ENCODE measurements at regions not wholly inside any gene's neighbourhood (a gene's known extent, or its start where the extent isn't known, plus 50 kb on each side); places are given as distances from the start of the nearest gene placed in this dataset.

GRCh38 chr1:10942542-10942912 is 69.9 kb upstream of the TARDBP start:
- peaks cover 16% of the 10 kb centered on the region for H3K4me1 ChIP-seq
- no peak overlapping the region for H3K4me3 ChIP-seq (ENCODE audit: low read depth, low read length)
- H3K27me3 ChIP-seq, result no peaks in the 10 kb centered on the region
- no peak for DNase-seq
- H3K9me3 ChIP-seq, result no peaks in the 10 kb centered on the region
- TF ChIP-seq CTCF (IDR thresholded peaks at IDR 0.05; ENCODE audit: low read depth, low read length), result no peak
- H3K36me3 ChIP-seq, result no peaks in the 10 kb centered on the region

GRCh38 chr1:10943041-10943440 is 69.4 kb upstream of the TARDBP start:
- H3K27me3 ChIP-seq, result no peaks in the 10 kb centered on the region
- DNase-seq, result no peak
- H3K36me3 ChIP-seq, result no peaks in the 10 kb centered on the region
- no peaks in the 10 kb centered on the region for H3K9me3 ChIP-seq
- H3K4me3 ChIP-seq (ENCODE audit: low read depth, low read length), result no peak overlapping the region
- peaks cover 16% of the 10 kb centered on the region for H3K4me1 ChIP-seq
- no peak for TF ChIP-seq CTCF (IDR thresholded peaks at IDR 0.05; ENCODE audit: low read depth, low read length)

GRCh38 chr1:10943991-10944730 is 68.3 kb upstream of the TARDBP start:
- H3K4me1 ChIP-seq, result peaks cover 16% of the 10 kb centered on the region
- peak overlapping the region; percentile 41 for H3K4me3 ChIP-seq (ENCODE audit: low read depth, low read length)
- no peaks in the 10 kb centered on the region for H3K9me3 ChIP-seq
- no peak for TF ChIP-seq CTCF (IDR thresholded peaks at IDR 0.05; ENCODE audit: low read depth, low read length)
- no peaks in the 10 kb centered on the region for H3K27me3 ChIP-seq
- H3K36me3 ChIP-seq, result no peaks in the 10 kb centered on the region
- peak; percentile 68 for DNase-seq

GRCh38 chr1:10945991-10946509 is 66.4 kb upstream of the TARDBP start:
- Histone ChIP-seq H3K27me3 (no peaks in the 10 kb centered on the region), H3K4me3 (ENCODE audit: low read depth, low read length) (no peak overlapping the region; the same call in 1 of the 2 replicates), H3K9me3 (no peaks in the 10 kb centered on the region), H3K4me1 (peaks cover 19% of the 10 kb centered on the region), H3K36me3 (no peaks in the 10 kb centered on the region)
- DNase-seq, result peak; percentile 77
- TF ChIP-seq CTCF (IDR thresholded peaks at IDR 0.05; ENCODE audit: low read depth, low read length), result peak; percentile 39; the same call in 1 of the 2 replicates

- H3K4me1 ChIP-seq, result peaks cover 19% of the 10 kb centered on the region
- no peak for TF ChIP-seq CTCF (IDR thresholded peaks at IDR 0.05; ENCODE audit: low read depth, low read length)
These were observed 65.3 kb upstream of the TARDBP start for GRCh38 chr1:10947181-10947580.

More at GRCh38 chr1:10947181-10947580, 65.3 kb upstream of the TARDBP start:
- Histone ChIP-seq H3K4me3 (ENCODE audit: low read depth, low read length) (no peak overlapping the region), H3K9me3 (no peaks in the 10 kb centered on the region), H3K27me3 (no peaks in the 10 kb centered on the region), H3K36me3 (no peaks in the 10 kb centered on the region)
- DNase-seq, result no peak

All from BE2C (cell line).